ENCODE measurements at regions not wholly inside any gene's neighbourhood (a gene's known extent, or its start where the extent isn't known, plus 50 kb on each side); places are given as distances from the start of the nearest gene placed in this dataset.

- no peak for FAIRE-seq
- no peak for DNase-seq (ENCODE audit: low spot score)
Observed at GRCh38 chr4:104942990-104943743, 203.5 kb upstream of the TET2 start.

GRCh38 chr4:104944596-104944995 is 202.1 kb upstream of the TET2 start:
- FAIRE-seq (no peak), DNase-seq (ENCODE audit: low spot score) (no peak)

DNA sequence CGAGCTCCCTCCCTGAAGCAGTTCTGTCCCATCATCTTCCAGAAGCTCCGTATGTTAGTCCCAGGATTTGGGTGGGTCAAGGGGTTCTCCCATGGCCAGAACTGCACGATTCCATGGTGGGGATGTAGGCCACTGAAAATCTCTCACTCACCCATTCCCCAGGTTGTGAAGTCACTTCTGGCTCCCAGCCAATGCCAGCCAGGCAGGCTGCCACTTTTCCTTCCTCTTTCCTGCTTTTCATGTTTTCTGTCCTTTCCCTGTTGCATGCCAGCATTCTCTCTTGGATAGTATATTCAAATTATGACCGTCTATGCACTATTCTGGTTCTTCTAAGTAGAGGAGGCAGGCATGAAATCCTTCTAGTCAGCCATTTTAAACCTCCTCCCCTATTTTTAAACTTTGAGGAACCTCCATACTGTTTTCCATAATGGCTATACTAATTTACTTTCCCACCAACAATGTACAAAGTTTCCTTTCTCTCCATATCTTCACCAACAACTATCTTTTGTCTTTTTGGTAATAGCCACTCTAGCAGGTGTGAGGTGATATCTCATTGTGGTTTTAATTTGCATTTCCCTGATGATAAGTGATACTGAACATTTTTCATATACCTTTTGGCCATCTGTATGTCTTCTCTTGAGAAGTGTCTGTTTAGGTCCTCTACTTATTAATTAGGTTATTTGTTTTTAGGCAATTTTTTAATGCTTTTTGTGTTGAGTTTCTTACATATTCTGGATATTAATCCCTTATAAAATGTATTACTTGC is 182.1 kb upstream of the TET2 start:
- no peak for DNase-seq (ENCODE audit: low spot score)
- FAIRE-seq, result no peak

GRCh38 chr4:104966349-104967033 is 180.2 kb upstream of the TET2 start:
- DNase-seq (ENCODE audit: low spot score) (no peak), FAIRE-seq (no peak)

DNA sequence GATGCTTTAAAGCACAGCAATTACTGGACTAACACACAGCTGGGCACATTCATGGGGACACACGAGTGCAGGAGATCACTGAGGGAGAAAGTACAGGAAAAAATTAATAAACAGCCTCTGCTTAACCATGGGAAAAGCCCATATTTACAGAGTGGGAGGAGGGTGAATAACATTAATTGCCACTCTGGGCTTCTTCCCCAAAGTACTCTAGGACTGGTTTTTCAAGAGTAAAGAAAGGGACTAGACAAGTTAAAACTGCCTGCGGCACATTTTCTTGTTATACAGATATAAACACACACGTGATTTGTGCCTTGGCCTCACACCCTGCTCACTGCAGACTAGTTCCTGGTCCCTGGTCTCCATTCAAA is 179.7 kb upstream of the TET2 start:
- FAIRE-seq, result no peak
- DNase-seq (ENCODE audit: low spot score), result no peak

DNA sequence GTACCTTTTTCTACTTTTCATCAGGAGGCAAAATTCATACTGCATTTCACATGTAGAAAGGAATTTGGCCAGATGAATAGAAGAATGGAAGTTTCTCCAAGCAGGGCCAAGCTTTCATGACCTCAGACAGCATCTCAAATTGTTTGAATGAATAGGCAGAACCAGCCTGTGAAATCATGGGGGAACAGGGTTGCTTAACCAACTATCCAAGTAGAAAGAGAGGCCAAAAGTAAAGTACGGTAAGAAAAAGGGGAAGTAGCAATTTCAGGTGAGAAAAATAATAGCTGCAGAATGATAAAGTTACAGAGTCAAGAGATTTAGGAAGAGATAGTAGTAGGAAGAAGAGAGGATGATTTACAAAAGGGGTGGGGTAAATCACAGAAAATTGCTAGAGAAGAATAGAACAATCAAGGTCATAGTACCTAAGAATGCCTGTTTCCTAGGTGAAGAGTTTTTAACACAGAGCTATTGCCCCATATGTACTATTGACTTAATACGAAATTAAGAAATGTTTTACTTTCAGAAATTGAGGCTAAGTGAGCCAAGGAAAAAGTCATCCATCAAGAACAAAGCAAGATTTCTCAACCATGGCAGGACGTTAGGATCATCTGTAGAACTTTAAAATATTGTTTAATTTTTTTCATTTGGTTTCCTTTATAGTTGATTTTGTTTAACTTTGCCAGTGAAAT is 177.1 kb upstream of the TET2 start:
- no peak for DNase-seq (ENCODE audit: low spot score)
- no peak for FAIRE-seq

GRCh38 chr4:104971462-104971861 is 175.2 kb upstream of the TET2 start:
- DNase-seq (ENCODE audit: low spot score) (no peak), FAIRE-seq (no peak)

- FAIRE-seq, result no peak
- DNase-seq (ENCODE audit: low spot score), result no peak
Observed at GRCh38 chr4:104973708-104974107, 173.0 kb upstream of the TET2 start.

GRCh38 chr4:104975617-104976016 is 171.1 kb upstream of the TET2 start:
- FAIRE-seq, result no peak
- DNase-seq (ENCODE audit: low spot score), result no peak

DNA sequence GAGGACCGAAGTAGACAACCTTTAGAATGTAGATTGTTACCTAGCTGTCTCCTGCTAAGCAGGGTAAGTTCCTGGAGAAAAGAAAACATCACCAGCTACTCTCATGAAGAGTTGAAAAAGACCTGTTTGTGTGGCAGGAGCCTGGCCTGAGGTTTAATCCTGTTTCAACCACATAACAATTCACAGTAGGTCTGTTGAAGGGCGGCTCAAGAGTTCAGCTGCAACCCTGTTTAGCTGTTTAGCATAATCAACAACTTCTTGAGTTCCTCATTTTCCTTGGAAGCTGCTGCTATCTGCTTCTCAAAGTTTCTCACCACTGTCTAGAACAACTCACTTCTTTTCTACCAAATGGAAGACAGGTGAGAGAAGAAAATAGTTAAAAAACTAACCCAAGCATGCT is 170.4 kb upstream of the TET2 start:
- DNase-seq (ENCODE audit: low spot score) (no peak), FAIRE-seq (no peak)

DNA sequence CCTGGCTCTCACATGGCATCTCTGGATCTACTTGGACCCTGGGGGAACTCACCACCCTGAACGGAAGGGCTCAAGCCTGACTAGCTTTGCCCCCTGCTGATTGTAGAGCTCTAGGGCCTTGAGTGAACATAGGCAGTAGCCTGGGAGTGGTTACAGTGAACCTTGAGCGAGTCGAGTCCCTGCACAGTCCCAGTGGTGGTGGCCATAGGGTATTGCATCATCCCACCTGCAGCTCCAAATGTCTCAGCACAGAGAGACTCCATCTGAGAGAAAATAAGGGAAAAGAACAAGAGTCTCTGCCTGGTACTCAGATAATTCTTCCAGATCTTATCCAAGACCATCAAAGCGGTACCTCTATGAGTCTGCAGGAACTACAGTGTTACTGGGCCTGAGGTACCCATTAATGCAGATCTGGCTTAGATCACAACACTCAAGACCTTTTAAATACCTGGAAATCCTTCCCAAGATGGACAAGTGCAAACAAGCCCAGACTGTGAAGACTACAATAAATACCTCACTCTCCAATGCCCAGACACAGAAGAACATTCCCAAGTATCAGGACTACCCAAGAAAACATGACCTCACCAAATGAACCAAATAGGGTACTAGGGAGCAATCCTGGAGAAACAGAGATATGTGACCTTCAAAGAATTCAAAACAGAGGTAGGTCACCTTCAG is 167.5 kb upstream of the TET2 start:
- FAIRE-seq, result no peak
- no peak for DNase-seq (ENCODE audit: low spot score)

GRCh38 chr4:104983615-104984179 is 163.0 kb upstream of the TET2 start:
- DNase-seq (ENCODE audit: low spot score) (no peak), FAIRE-seq (no peak)

GRCh38 chr4:104986306-104986705 is 160.4 kb upstream of the TET2 start:
- FAIRE-seq (no peak), DNase-seq (ENCODE audit: low spot score) (no peak)

- FAIRE-seq (no peak), DNase-seq (ENCODE audit: low spot score) (no peak)
Observed at GRCh38 chr4:104989371-104989770, 157.3 kb upstream of the TET2 start.

DNA sequence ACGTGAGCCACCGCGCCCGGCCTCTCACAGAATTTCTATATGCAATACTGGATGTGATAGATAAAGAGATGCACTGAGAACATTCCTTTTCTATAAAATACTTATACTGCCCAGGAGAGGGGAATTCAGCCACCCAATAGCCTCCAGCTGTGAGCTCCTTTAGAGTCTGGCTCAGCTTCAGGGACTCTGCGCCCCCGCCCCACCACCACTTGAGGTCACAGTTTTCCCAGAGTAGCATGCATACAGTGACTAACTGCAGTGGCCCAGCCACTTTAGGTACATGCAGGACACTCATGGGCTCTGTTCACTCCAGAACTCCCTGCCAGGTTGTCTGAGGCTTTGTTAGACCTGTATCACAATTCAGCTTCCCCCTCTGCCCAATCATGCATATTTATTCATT is 144.4 kb upstream of the TET2 start:
- DNase-seq (ENCODE audit: low spot score) (no peak), FAIRE-seq (no peak)

DNA sequence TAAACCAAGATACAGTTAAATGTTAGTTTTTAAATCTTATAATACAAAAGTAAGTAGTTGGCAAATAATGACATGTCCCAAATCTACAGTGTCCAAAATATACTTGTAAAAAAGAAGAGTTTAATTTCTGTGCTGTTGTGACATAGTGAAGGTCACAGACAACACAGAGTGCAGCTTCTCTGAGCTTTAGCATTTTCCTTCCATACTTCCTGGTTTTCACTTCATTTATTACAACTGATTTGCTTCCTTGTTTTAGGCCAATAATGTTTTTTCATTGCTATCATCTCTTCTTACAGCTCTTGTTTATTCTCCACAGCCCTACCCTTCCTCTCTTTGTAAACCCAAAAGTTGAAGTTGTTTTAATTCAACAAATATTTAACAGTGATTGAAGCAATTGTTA is 132.4 kb upstream of the TET2 start:
- FAIRE-seq, result no peak

DNA sequence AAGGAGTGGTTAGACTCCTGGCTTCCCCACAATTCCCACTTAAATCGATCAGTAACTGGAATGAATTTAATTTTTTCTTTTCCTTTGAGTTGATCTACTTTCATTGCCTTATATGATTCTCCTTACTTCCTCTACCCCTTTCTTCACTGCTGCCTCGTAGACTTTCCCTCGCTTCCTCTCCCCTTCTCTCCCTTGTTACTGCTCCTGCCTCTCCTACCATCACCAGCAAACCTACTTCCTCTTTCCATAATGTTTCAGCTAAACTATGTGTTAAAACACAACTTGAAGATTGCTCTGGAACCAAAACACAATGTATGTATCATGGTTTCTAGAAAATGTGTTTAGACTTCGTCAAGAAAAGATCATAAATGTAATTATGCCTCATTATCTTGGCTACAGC is 132.0 kb upstream of the TET2 start:
- DNase-seq (ENCODE audit: low spot score) (no peak), FAIRE-seq (no peak)

More for the DNA sequence above, 132.4 kb upstream of the TET2 start:
- DNase-seq (ENCODE audit: low spot score), result no peak

- FAIRE-seq (no peak), DNase-seq (ENCODE audit: low spot score) (no peak)
Observed at GRCh38 chr4:105015750-105016149, 130.9 kb upstream of the TET2 start.

GRCh38 chr4:105022811-105023667 is 123.6 kb upstream of the TET2 start:
- FAIRE-seq, result no peak

DNA sequence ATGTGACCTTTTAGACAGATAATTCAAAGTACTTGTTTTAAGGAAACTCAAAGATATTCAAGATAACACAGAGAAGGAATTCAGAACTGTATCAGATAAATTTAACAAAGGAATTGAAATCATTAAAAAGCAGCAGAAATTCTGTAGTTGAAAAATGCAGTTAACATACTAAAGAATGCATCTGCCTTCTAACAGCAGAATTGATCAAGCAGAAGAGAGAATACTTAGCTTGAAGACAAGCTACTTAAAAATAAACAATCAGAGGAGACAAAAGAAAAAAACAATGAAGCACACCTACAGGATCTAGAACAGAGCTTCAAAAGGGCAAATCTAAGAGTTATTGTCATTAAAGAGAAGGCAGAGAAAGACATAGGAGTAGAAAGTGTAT is 123.0 kb upstream of the TET2 start:
- DNase-seq (ENCODE audit: low spot score) (no peak), FAIRE-seq (no peak)

More at GRCh38 chr4:105022811-105023667, 123.6 kb upstream of the TET2 start:
- DNase-seq (ENCODE audit: low spot score), result peak; percentile 59
